ENCODE measurements at regions not wholly inside any gene's neighbourhood (a gene's known extent, or its start where the extent isn't known, plus 50 kb on each side); places are given as distances from the start of the nearest gene placed in this dataset.

GRCh38 chr2:8288206-8288605 lies 393.6 kb upstream of the ID2 start:
- Mint-ChIP-seq H3K27me3 (peaks cover 55 to 67% (median 65%) of the 10 kb centered on the region in 3 donors), H3K27ac (no peak overlapping the region), H3K9me3 (peaks cover 5 to 22% (median 9%) of the 10 kb centered on the region in 7 donors), H3K4me3 (no peak overlapping the region), H3K4me1 (peaks cover 0 to 6% (median 0%) of the 10 kb centered on the region in 3 donors), H3K36me3 (peaks cover 0 to 18% of the 10 kb centered on the region in 2 donors)
- DNase-seq (no peak), ATAC-seq (ENCODE audit: low read depth in 2 of 2) (no peak)

- Mint-ChIP-seq H3K4me1 (peaks cover 0 to 3% (median 0%) of the 10 kb centered on the region in 3 donors), H3K4me3 (no peak overlapping the region), H3K36me3 (peaks cover 0 to 18% of the 10 kb centered on the region in 2 donors), H3K27me3 (peaks cover 57 to 66% (median 65%) of the 10 kb centered on the region in 3 donors), H3K9me3 (peaks cover 5 to 22% (median 9%) of the 10 kb centered on the region in 7 donors), H3K27ac (no peak overlapping the region)
- no peak for DNase-seq
- ATAC-seq (ENCODE audit: low read depth in 2 of 2): no peak
These were observed 392.7 kb upstream of the ID2 start for GRCh38 chr2:8289111-8289510.

- DNase-seq (no peak), ATAC-seq (ENCODE audit: low read depth in 2 of 2) (no peak)
- peaks cover 56 to 69% (median 58%) of the 10 kb centered on the region in 3 donors for H3K27me3 Mint-ChIP-seq
- H3K9me3 Mint-ChIP-seq: peaks cover 6 to 22% (median 9%) of the 10 kb centered on the region in 7 donors
- no peak overlapping the region for H3K27ac Mint-ChIP-seq
- no peaks in the 10 kb centered on the region for H3K4me1 Mint-ChIP-seq
- peaks cover 0 to 18% of the 10 kb centered on the region in 2 donors for H3K36me3 Mint-ChIP-seq
- no peak overlapping the region for H3K4me3 Mint-ChIP-seq
These were observed 391.0 kb upstream of the ID2 start for GRCh38 chr2:8290771-8291352.

- Mint-ChIP-seq H3K36me3 (peaks cover 0 to 10% of the 10 kb centered on the region in 2 donors), H3K27me3 (peaks cover 65 to 80% (median 71%) of the 10 kb centered on the region in 3 donors), H3K4me3 (no peak overlapping the region), H3K27ac (no peak overlapping the region), H3K4me1 (peaks cover 13 to 23% (median 15%) of the 10 kb centered on the region in 3 donors), H3K9me3 (peaks cover 0 to 31% (median 5%) of the 10 kb centered on the region in 7 donors)
- ATAC-seq (ENCODE audit: low read depth in 2 of 2) (no peak), DNase-seq (no peak)
These were observed 385.6 kb upstream of the ID2 start for GRCh38 chr2:8296306-8296705.

- no peak overlapping the region for H3K4me3 Mint-ChIP-seq
- no peak for DNase-seq
- peaks cover 0 to 28% (median 5%) of the 10 kb centered on the region in 7 donors for H3K9me3 Mint-ChIP-seq
- no peak for ATAC-seq (ENCODE audit: low read depth in 2 of 2)
- H3K36me3 Mint-ChIP-seq: peaks cover 0 to 4% of the 10 kb centered on the region in 2 donors
- no peak overlapping the region for H3K27ac Mint-ChIP-seq
- peaks cover 67 to 85% (median 76%) of the 10 kb centered on the region in 3 donors for H3K27me3 Mint-ChIP-seq
- H3K4me1 Mint-ChIP-seq: peaks cover 18 to 34% (median 26%) of the 10 kb centered on the region in 3 donors
These were observed 384.3 kb upstream of the ID2 start for GRCh38 chr2:8297376-8298231.

GRCh38 chr2:8298783-8299182 lies 383.1 kb upstream of the ID2 start:
- DNase-seq: peak; percentile 45
- Mint-ChIP-seq H3K27ac (peak overlapping the region in 1 of 6 donors; percentile 2), H3K9me3 (peaks cover 7 to 36% (median 11%) of the 10 kb centered on the region in 7 donors), H3K36me3 (no peaks in the 10 kb centered on the region), H3K27me3 (peaks cover 67 to 85% (median 77%) of the 10 kb centered on the region in 3 donors), H3K4me3 (peak overlapping the region in 1 of 8 donors; percentile 53), H3K4me1 (peaks cover 29 to 45% (median 38%) of the 10 kb centered on the region in 3 donors)
- ATAC-seq (ENCODE audit: low read depth in 2 of 2): peak; percentile 64 to 66

GRCh38 chr2:8300216-8300615 lies 381.6 kb upstream of the ID2 start:
- Mint-ChIP-seq H3K4me3 (no peak overlapping the region), H3K36me3 (no peaks in the 10 kb centered on the region), H3K27ac (no peak overlapping the region), H3K27me3 (peaks cover 72 to 82% (median 82%) of the 10 kb centered on the region in 3 donors), H3K9me3 (peaks cover 7 to 36% (median 11%) of the 10 kb centered on the region in 7 donors), H3K4me1 (peaks cover 33 to 53% (median 45%) of the 10 kb centered on the region in 3 donors)
- ATAC-seq (ENCODE audit: low read depth in 2 of 2) (no peak), DNase-seq (no peak)

GRCh38 chr2:8300905-8301304 lies 381.0 kb upstream of the ID2 start:
- no peaks in the 10 kb centered on the region for H3K36me3 Mint-ChIP-seq
- no peak overlapping the region for H3K27ac Mint-ChIP-seq
- H3K27me3 Mint-ChIP-seq: peaks cover 74 to 89% (median 85%) of the 10 kb centered on the region in 3 donors
- no peak for DNase-seq
- H3K4me1 Mint-ChIP-seq: peaks cover 33 to 53% (median 45%) of the 10 kb centered on the region in 3 donors
- no peak overlapping the region for H3K4me3 Mint-ChIP-seq
- no peak for ATAC-seq (ENCODE audit: low read depth in 2 of 2)
- peaks cover 7 to 36% (median 11%) of the 10 kb centered on the region in 7 donors for H3K9me3 Mint-ChIP-seq

GRCh38 chr2:8303322-8303832 lies 378.5 kb upstream of the ID2 start:
- DNase-seq (peak; percentile 80), ATAC-seq (ENCODE audit: low read depth in 2 of 2) (peak; percentile 94 to 95)
- Mint-ChIP-seq H3K27ac (peak overlapping the region in 5 of 6 donors; percentile 0 to 76 (median 65)), H3K4me1 (peaks cover 32 to 51% (median 45%) of the 10 kb centered on the region in 3 donors), H3K4me3 (peak overlapping the region; percentile 25 to 86 (median 59)), H3K27me3 (peaks cover 77 to 92% (median 91%) of the 10 kb centered on the region in 3 donors), H3K9me3 (peaks cover 7 to 30% (median 11%) of the 10 kb centered on the region in 7 donors), H3K36me3 (peaks cover 0 to 3% of the 10 kb centered on the region in 2 donors)

- peaks cover 0 to 9% of the 10 kb centered on the region in 2 donors for H3K36me3 Mint-ChIP-seq
- peaks cover 28 to 41% (median 40%) of the 10 kb centered on the region in 3 donors for H3K4me1 Mint-ChIP-seq
- peaks cover 86 to 95% (median 94%) of the 10 kb centered on the region in 3 donors for H3K27me3 Mint-ChIP-seq
- ATAC-seq (ENCODE audit: low read depth in 2 of 2) (no peak), DNase-seq (no peak)
- no peak overlapping the region for H3K27ac Mint-ChIP-seq
- peaks cover 4 to 23% (median 11%) of the 10 kb centered on the region in 7 donors for H3K9me3 Mint-ChIP-seq
- H3K4me3 Mint-ChIP-seq: no peak overlapping the region
These were observed 376.8 kb upstream of the ID2 start for GRCh38 chr2:8304821-8305766.

- DNase-seq: no peak
- Mint-ChIP-seq H3K4me1 (peaks cover 30 to 34% (median 33%) of the 10 kb centered on the region in 3 donors), H3K9me3 (peaks cover 4 to 10% (median 8%) of the 10 kb centered on the region in 7 donors), H3K27me3 (peaks cover 83 to 95% (median 95%) of the 10 kb centered on the region in 3 donors), H3K36me3 (peaks cover 0 to 9% of the 10 kb centered on the region in 2 donors), H3K27ac (no peak overlapping the region), H3K4me3 (no peak overlapping the region)
- no peak for ATAC-seq (ENCODE audit: low read depth in 2 of 2)
These were observed 375.1 kb upstream of the ID2 start for GRCh38 chr2:8306530-8307351.
